GM12878 (cell line): ENCODE measurements at regions not wholly inside any gene's neighbourhood (a gene's known extent, or its start where the extent isn't known, plus 50 kb on each side); places are given as distances from the start of the nearest gene placed in this dataset.

Source experiments
- ATAC-seq: fragments of 200-7000 bp; cut with Tn5 transposase; 3 replicates; pipeline ENCODE4 v1.9.1; 2020; ENCODE audit warnings: mild to moderate bottlenecking, moderate library complexity
- BruUV-seq: library from RNA; stranded (reverse); fragments of 400-500 nt; replicated peaks from 2 replicates; lab custom pipeline; 2021; lab: Mats Ljungman, UMichigan
- CTCF ChIA-PET: fragments of 300-600 bp; sonication (Branson Sonifier 250); formaldehyde crosslinking; extraction: SDS; loops from one replicate; lab custom pipeline; 2021; ENCODE audit warnings: inconsistent platforms; lab: Yijun Ruan, JAX
- POLR2A ChIA-PET: fragments of 350-600 bp; formaldehyde crosslinking; extraction: SDS; loops from one replicate; lab custom pipeline; 2021; ENCODE audit warnings: inconsistent platforms; lab: Charles Lee
- RAD21 ChIA-PET: fragments of 300-600 bp; sonication (Branson Sonifier 250); formaldehyde crosslinking; loops from one replicate; lab custom pipeline; 2023; ENCODE audit warnings: antibody characterized with exemption; ENCODE audit not compliant: unreplicated experiment; lab: Charles Lee
- SMC1A ChIA-PET: fragments of 300-600 bp; sonication (Branson Sonifier 250); formaldehyde crosslinking; loops from one replicate; lab custom pipeline; 2023; ENCODE audit not compliant: unreplicated experiment, uncharacterized antibody; lab: Charles Lee
- DNase-seq: peaks from one replicate; pipeline ENCODE4 v3.0.0-alpha.2; 2011; ENCODE audit warnings: low read depth, low spot score
- FAIRE-seq: peaks from 3 replicates; lab custom pipeline; 2011; peaks lifted over from hg19 to GRCh38; lab: Jason Lieb, UNC
- H2AFZ ChIP-seq: 2 replicates; pipeline ENCODE4 v1.6.0; 2011; ENCODE audit warnings: low read depth, low read length, control low read depth; ENCODE audit not compliant: control insufficient read depth
- H3K27ac ChIP-seq: 2 replicates; pipeline ENCODE4 v1.5.1; 2011; ENCODE audit warnings: control low read depth; ENCODE audit not compliant: control insufficient read depth, insufficient read depth
- H3K27me3 ChIP-seq, 2 experiments: replicated peaks in 1 of 2; 2 replicates each; pipeline versions ENCODE4 v1.6.0 to v1.6.1; 2011; ENCODE audit warnings: low read length in 1 of 2; ENCODE audit not compliant: control insufficient read depth in 2 of 2, insufficient read depth in 2 of 2
- H3K36me3 ChIP-seq, 2 experiments: 2 replicates each; pipeline ENCODE4 v1.5.1; 2011; ENCODE audit warnings: low read length in 1 of 2; ENCODE audit not compliant: control insufficient read depth in 2 of 2, insufficient read depth in 2 of 2
- H3K4me1 ChIP-seq: 2 replicates; pipeline ENCODE4 v1.6.1; 2011; ENCODE audit warnings: mild to moderate bottlenecking, low read length, moderate library complexity, mixed read lengths; ENCODE audit not compliant: control insufficient read depth, insufficient read depth
- H3K4me2 ChIP-seq: 2 replicates; pipeline ENCODE4 v1.6.0; 2011; ENCODE audit warnings: control low read depth; ENCODE audit not compliant: control insufficient read depth, insufficient read depth
- H3K4me3 ChIP-seq: fragments of 200-600 bp; sonication (generic); 2 replicates; pipeline ENCODE4 v1.5.1; 2016
- H3K79me2 ChIP-seq: 2 replicates; pipeline ENCODE4 v1.6.0; 2011; ENCODE audit warnings: low read length; ENCODE audit not compliant: control insufficient read depth, insufficient read depth
- H3K9ac ChIP-seq: 2 replicates; pipeline ENCODE4 v1.8.0; 2011; ENCODE audit warnings: low read length, control low read depth, mixed read lengths; ENCODE audit not compliant: control insufficient read depth, insufficient read depth
- H3K9me3 ChIP-seq: replicated peaks from 3 replicates; pipeline ENCODE4 v1.5.1; 2011; ENCODE audit warnings: mild to moderate bottlenecking, low read length; ENCODE audit not compliant: control insufficient read depth, insufficient read depth
- H4K20me1 ChIP-seq: 2 replicates; pipeline ENCODE4 v1.6.0; 2011; ENCODE audit not compliant: control insufficient read depth, insufficient read depth
- CHD1 ChIP-seq: IDR thresholded peaks from 2 replicates; pipeline ENCODE4 v1.6.1; 2012; ENCODE audit warnings: low read depth, low read length, improper control_type of control experiment
- CTCF ChIP-seq, 3 experiments: IDR thresholded peaks in 2 of 3; conservative IDR thresholded peaks in 1 of 3; 2 replicates each; pipeline ENCODE4 v1.5.1; 2011; ENCODE audit warnings: low read depth in 3 of 3, low read length in 3 of 3, mild to moderate bottlenecking in 3 of 3, control low read depth in 2 of 3, moderate library complexity in 2 of 3, inconsistent platforms in 1 of 3, mixed read lengths in 1 of 3; ENCODE audit not compliant: control insufficient read depth in 2 of 3, insufficient read depth in 1 of 3; ENCODE audit errors: extremely low read depth in 1 of 3
- IKZF2 ChIP-seq, 2 experiments: fragments of 450-650 bp; IDR thresholded peaks; 2 replicates each; pipeline ENCODE4 v1.6.1; 2017; ENCODE audit warnings: mild to moderate bottlenecking in 2 of 2, moderate library complexity in 2 of 2
- IRF3 ChIP-seq: fragments of 450-650 bp; IDR thresholded peaks from 2 replicates; pipeline ENCODE4 v1.6.1; 2014; ENCODE audit warnings: mild to moderate bottlenecking
- POLR2AphosphoS2 ChIP-seq: IDR thresholded peaks from 2 replicates; pipeline ENCODE4 v1.6.1; 2011; ENCODE audit warnings: low read depth, mild to moderate bottlenecking, low read length, improper control_type of control experiment, moderate library complexity
- RAD21 ChIP-seq: IDR thresholded peaks from 2 replicates; pipeline ENCODE4 v1.6.1; 2011; ENCODE audit warnings: mild to moderate bottlenecking, low read depth, low read length, moderate library complexity; ENCODE audit not compliant: insufficient read depth
- RCOR1 ChIP-seq: conservative IDR thresholded peaks from 2 replicates; pipeline ENCODE4 v1.6.1; 2012; ENCODE audit warnings: low read depth, low read length, improper control_type of control experiment
- SMAD1 ChIP-seq: fragments of 450-650 bp; IDR thresholded peaks from 2 replicates; pipeline ENCODE4 v1.6.1; 2018; ENCODE audit warnings: mild to moderate bottlenecking, low read depth; ENCODE audit not compliant: partially characterized antibody
- SMC3 ChIP-seq: IDR thresholded peaks from 2 replicates; pipeline ENCODE4 v1.6.1; 2011; ENCODE audit warnings: low read length, improper control_type of control experiment, borderline replicate concordance
- TARDBP ChIP-seq: IDR thresholded peaks from 2 replicates; pipeline ENCODE4 v1.6.1; 2016; ENCODE audit warnings: borderline replicate concordance
- USF2 ChIP-seq: IDR thresholded peaks from 2 replicates; pipeline ENCODE4 v1.6.1; 2011; ENCODE audit warnings: low read depth, low read length, improper control_type of control experiment, borderline replicate concordance
- ZBTB33 ChIP-seq: fragments of 450-650 bp; IDR thresholded peaks from 2 replicates; pipeline ENCODE4 v1.6.1; 2017; ENCODE audit warnings: mild to moderate bottlenecking
- WGBS: methylation state at CpG from one replicate; pipeline ENCODE4 v1.1.6; 2016; ENCODE audit warnings: low lambda C conversion rate; ENCODE audit not compliant: insufficient replicate concordance, insufficient coverage; ENCODE audit errors: missing lambda C conversion rate; 5-methylcytosine and 5-hydroxymethylcytosine counted together
- in situ Hi-C: fragments of 300-500 bp; cut with MboI; formaldehyde crosslinking; loops from 9 replicates; pipeline ENCODE4 v1.14.3; 2018; ENCODE audit warnings: mixed read lengths
- intact Hi-C: fragments of 100-400 bp; cut with micrococcal nuclease; formaldehyde crosslinking; loops from one replicate; pipeline ENCODE4 v1.14.2; 2022; ENCODE audit not compliant: unreplicated experiment

GRCh38 chr20:51159981-51160380 lies 137.1 kb upstream of the KCNG1 start:
- RAD21 ChIA-PET, result no interaction called here
- Histone ChIP-seq H3K4me1 (no peaks in the 10 kb centered on the region), H3K79me2 (no peaks in the 10 kb centered on the region), H3K9ac (no peak overlapping the region), H3K4me2 (no peak overlapping the region), H3K27me3 (0 out of 4 replicates have a peak, but pooled peaks cover 0 to 3% of the 10 kb centered on the region in 2 experiments), H3K9me3 (no peaks in the 10 kb centered on the region), H4K20me1 (no peaks in the 10 kb centered on the region), H3K27ac (no peak overlapping the region), H3K4me3 (no peak overlapping the region), H3K36me3 (no peaks in the 10 kb centered on the region), H2AFZ (no peak overlapping the region)
- 39% methylated on average over 2 of the region's 2 CpGs for WGBS
- ATAC-seq (no peak), DNase-seq (no peak), FAIRE-seq (no peak)
- in situ Hi-C loops, result no loop called here
- SMC1A ChIA-PET, result no interaction called here
- POLR2A ChIA-PET, result no interaction called here
- BruUV-seq, result no TSS peak
- no peak for TF ChIP-seq RAD21
- TF ChIP-seq SMAD1, result no peak
- TF ChIP-seq RCOR1, result no peak
- no peak for TF ChIP-seq IRF3
- no peak for TF ChIP-seq CHD1
- TF ChIP-seq POLR2AphosphoS2, result no peak
- TF ChIP-seq ZBTB33, result no peak
- no peak for TF ChIP-seq IKZF2 (IDR thresholded peaks at IDR 0.05)
- TF ChIP-seq SMC3, result no peak
- no peak for TF ChIP-seq USF2
- no peak for TF ChIP-seq TARDBP
- TF ChIP-seq CTCF (IDR thresholded peaks at IDR 0.05 in 2 of 3, conservative IDR thresholded peaks at IDR 0.05 in 1 of 3; ENCODE audit: control insufficient read depth in 2 of 3, extremely low read depth in 1 of 3, insufficient read depth in 1 of 3, low read depth in 3 of 3, low read length in 3 of 3), result no peak
- intact Hi-C loops, result no loop called here
- CTCF ChIA-PET, result no interaction called here
